Upper lobe of left lung (tissue), 6 donors: ENCODE measurements at regions not wholly inside any gene's neighbourhood (a gene's known extent, or its start where the extent isn't known, plus 50 kb on each side); places are given as distances from the start of the nearest gene placed in this dataset.
A peak's percentile ranks its signal among the peaks of the same experiment; 100 is the strongest.

ENCODE experiments used
- ATAC-seq, 2 donors: fragments of 200-7000 bp; cut with Tn5 transposase; one replicate each; pipeline ENCODE4 v1.9.1; 2022; ENCODE audit warnings: mild to moderate bottlenecking in 2 of 2, moderate library complexity in 2 of 2; ENCODE audit not compliant: low FRiP score in 2 of 2
- DNase-seq, 2 donors: peaks; one replicate each; pipeline ENCODE4 v3.0.0-alpha.2; 2019 to 2020
- H3K27ac ChIP-seq, 4 donors: fragments of 200-600 bp; sonication (generic); one replicate each; pipeline ENCODE4 v1.5.1; 2016 to 2019
- H3K27me3 ChIP-seq, 4 donors: fragments of 200-600 bp; sonication (generic); one replicate each; pipeline ENCODE4 v1.5.1; 2017 to 2019
- H3K36me3 ChIP-seq, 4 donors: fragments of 200-600 bp; sonication (generic); one replicate each; pipeline ENCODE4 v1.5.1; 2016 to 2019
- H3K4me1 ChIP-seq, 4 donors: fragments of 200-600 bp; sonication (generic); one replicate each; pipeline ENCODE4 v1.5.1; 2018 to 2019
- H3K4me3 ChIP-seq, 4 donors: fragments of 200-600 bp; sonication (generic); one replicate each; pipeline ENCODE4 v1.5.1; 2017 to 2019; ENCODE audit warnings: mild to moderate bottlenecking in 2 of 4, moderate library complexity in 1 of 4
- H3K9me3 ChIP-seq, 4 donors: fragments of 200-600 bp; sonication (generic); one replicate each; pipeline ENCODE4 v1.5.1; 2018 to 2019
- CTCF ChIP-seq, 6 experiments: fragments of 450-650 bp in 4 of 6; fragments of 200-600 bp in 2 of 6; sonication (generic) in 2 of 6; IDR thresholded peaks; one replicate each; pipeline ENCODE4 v1.5.1; 2016 to 2019; ENCODE audit warnings: antibody characterized with exemption in 6 of 6
- EP300 ChIP-seq, 4 donors: sonication (generic); formaldehyde crosslinking; IDR thresholded peaks; one replicate each; pipeline ENCODE4 v1.5.1; 2017; ENCODE audit warnings: antibody characterized with exemption in 4 of 4, control low read depth in 2 of 4
- POLR2A ChIP-seq, 4 donors: fragments of 450-650 bp; IDR thresholded peaks; one replicate each; pipeline ENCODE4 v1.5.1; 2016 to 2017; ENCODE audit warnings: antibody characterized with exemption in 4 of 4, mild to moderate bottlenecking in 2 of 4
- POLR2AphosphoS5 ChIP-seq, 2 donors: sonication (generic); formaldehyde crosslinking; IDR thresholded peaks; one replicate each; pipeline ENCODE4 v1.5.1; 2017; ENCODE audit warnings: antibody characterized with exemption in 2 of 2
- WGBS, 2 donors: methylation state at CpG; one replicate each; pipeline ENCODE4 v1.1.5; 2017 to 2018; 5-methylcytosine and 5-hydroxymethylcytosine counted together
- donor health status: DM: no; HTN: no; CAD: no; lungs with moderate emphysema.
- donor health status: DM: no; HTN: yes; CAD: no; lungs with severe emphysema.

GRCh38 chr20:61149636-61150035 lies 102.4 kb upstream of the CDH4 start:
- TF ChIP-seq EP300 (IDR thresholded peaks at IDR 0.05) (no peak), CTCF (IDR thresholded peaks at IDR 0.05) (no peak), POLR2A (IDR thresholded peaks at IDR 0.05) (no peak), POLR2AphosphoS5 (IDR thresholded peaks at IDR 0.05) (no peak)
- H3K27ac ChIP-seq = no peak overlapping the region
- H3K4me1 ChIP-seq = no peaks in the 10 kb centered on the region
- no peak overlapping the region for H3K4me3 ChIP-seq
- 78 to 84% methylated on average over 5 of the region's 5 CpGs for WGBS, 2 donors
- H3K9me3 ChIP-seq = no peaks in the 10 kb centered on the region
- ATAC-seq (no peak), DNase-seq (no peak)
- H3K36me3 ChIP-seq = no peaks in the 10 kb centered on the region
- H3K27me3 ChIP-seq = no peaks in the 10 kb centered on the region

DNA sequence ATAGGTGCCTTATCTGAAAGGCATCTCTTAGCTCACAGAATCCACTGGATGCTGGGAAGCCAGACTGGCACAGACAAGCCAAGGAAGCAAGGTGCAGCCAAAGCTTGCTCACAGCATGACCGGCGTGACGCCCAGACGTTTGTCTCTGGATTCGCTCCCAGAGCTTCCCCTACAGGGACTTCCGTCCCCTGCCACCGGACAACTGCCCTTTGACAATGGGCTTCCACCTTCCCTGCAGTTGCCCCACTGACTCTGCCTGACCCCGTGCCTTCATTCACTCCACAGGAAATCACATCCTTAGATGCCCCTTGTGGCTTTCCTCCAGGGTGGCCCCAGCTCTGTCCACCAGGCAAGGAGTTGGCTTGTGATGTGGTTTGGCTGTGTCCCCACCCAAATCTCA lies 94.8 kb upstream of the CDH4 start:
- DNase-seq (no peak), ATAC-seq (peak in 1 of 2 donors; percentile 7)
- Histone ChIP-seq H3K36me3 (no peaks in the 10 kb centered on the region), H3K4me3 (no peak overlapping the region), H3K4me1 (no peaks in the 10 kb centered on the region), H3K27ac (no peak overlapping the region), H3K27me3 (no peaks in the 10 kb centered on the region), H3K9me3 (no peaks in the 10 kb centered on the region)
- TF ChIP-seq CTCF (IDR thresholded peaks at IDR 0.05) (no peak), EP300 (IDR thresholded peaks at IDR 0.05) (no peak), POLR2AphosphoS5 (IDR thresholded peaks at IDR 0.05) (no peak)
- WGBS, 2 donors = 89 to 94% methylated on average over 8 of the region's 8 CpGs

DNA sequence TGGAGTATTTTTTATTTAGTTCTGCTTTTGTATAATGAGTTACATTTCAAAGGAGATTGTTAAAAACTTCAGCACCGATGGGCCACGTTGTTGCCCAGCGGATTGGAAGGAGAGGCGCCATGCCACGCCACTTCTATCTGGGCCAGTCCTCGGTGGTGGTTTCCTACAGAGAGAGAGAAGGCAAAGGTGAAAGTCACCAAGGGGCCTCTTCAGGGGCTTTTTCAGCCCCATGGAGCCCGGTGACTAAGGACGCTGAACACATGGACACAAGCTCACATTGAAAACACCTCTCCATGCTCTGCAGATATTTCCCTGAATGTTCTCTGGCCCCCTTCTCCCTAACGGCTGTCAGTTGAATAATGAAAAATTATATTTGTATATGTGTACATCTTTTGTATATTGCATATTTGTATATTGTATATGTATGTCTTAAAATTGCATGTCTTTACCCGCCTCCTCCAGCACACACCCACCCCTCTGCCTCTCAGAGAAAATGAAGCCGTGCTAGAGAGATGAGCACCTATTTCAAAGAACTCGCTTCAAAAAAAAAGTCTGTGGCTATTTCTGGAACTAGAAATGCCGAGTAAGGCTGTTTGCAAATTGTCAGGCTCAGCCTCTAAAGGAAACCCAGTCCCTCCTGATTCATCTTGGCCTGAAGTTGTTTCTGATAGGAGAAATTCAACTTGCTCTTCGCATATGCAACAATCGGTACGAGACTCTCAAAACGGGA lies 91.9 kb upstream of the CDH4 start:
- Histone ChIP-seq H3K9me3 (no peaks in the 10 kb centered on the region), H3K27me3 (no peaks in the 10 kb centered on the region), H3K4me3 (no peak overlapping the region), H3K36me3 (no peaks in the 10 kb centered on the region), H3K4me1 (no peaks in the 10 kb centered on the region), H3K27ac (no peak overlapping the region)
- TF ChIP-seq POLR2AphosphoS5 (IDR thresholded peaks at IDR 0.05) = no peak
- TF ChIP-seq EP300 (IDR thresholded peaks at IDR 0.05) = no peak
- TF ChIP-seq POLR2A (IDR thresholded peaks at IDR 0.05) = no peak
- no peak for TF ChIP-seq CTCF (IDR thresholded peaks at IDR 0.05)
- no peak for ATAC-seq
- DNase-seq = no peak
- 40 to 59% methylated on average over 17 of the region's 17 CpGs for WGBS, 2 donors

DNA sequence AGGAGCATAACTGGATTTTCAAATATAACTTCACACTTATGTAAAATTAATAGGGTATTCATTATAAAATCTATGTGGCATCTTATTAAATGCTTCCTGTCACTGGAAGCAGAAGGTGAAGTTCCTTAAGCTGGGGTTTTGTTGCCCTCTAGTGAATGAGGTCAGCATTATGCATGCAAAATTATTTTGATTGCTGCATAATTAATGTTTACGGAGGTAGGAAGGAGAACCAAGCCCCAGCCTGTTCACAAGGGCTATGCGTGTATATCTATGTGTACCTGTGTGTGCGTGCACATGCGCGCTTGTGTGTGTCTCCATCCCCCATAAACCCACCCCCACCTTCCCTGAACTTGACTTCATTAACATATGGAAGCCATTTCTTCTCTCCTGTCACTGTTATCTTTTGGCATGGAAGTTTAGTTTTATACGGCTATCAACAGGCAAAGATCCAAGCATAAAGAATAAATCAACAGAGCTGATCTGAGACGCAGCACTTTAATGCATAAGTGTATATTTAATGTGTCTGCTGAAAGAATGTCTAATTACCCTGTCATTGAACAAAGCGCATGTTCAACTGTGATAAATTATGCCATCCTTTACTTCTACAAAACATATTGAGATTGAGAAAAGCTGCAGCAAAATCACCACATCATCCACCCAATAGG lies 90.2 kb upstream of the CDH4 start:
- H3K27ac ChIP-seq = no peak overlapping the region
- H3K36me3 ChIP-seq = no peaks in the 10 kb centered on the region
- no peak for DNase-seq
- H3K9me3 ChIP-seq = no peaks in the 10 kb centered on the region
- no peak overlapping the region for H3K4me3 ChIP-seq
- H3K27me3 ChIP-seq = no peaks in the 10 kb centered on the region
- TF ChIP-seq POLR2A (IDR thresholded peaks at IDR 0.05) = no peak
- no peak for TF ChIP-seq POLR2AphosphoS5 (IDR thresholded peaks at IDR 0.05)
- no peak for TF ChIP-seq EP300 (IDR thresholded peaks at IDR 0.05)
- TF ChIP-seq CTCF (IDR thresholded peaks at IDR 0.05) = no peak
- ATAC-seq = no peak
- WGBS, 2 donors = 67 to 72% methylated on average over 8 of the region's 8 CpGs
- no peaks in the 10 kb centered on the region for H3K4me1 ChIP-seq

GRCh38 chr20:61162451-61162850 lies 89.6 kb upstream of the CDH4 start:
- H3K4me3 ChIP-seq = no peak overlapping the region
- no peaks in the 10 kb centered on the region for H3K4me1 ChIP-seq
- H3K27me3 ChIP-seq = no peaks in the 10 kb centered on the region
- H3K9me3 ChIP-seq = no peaks in the 10 kb centered on the region
- H3K36me3 ChIP-seq = no peaks in the 10 kb centered on the region
- 68 to 81% methylated on average over 12 of the region's 12 CpGs for WGBS, 2 donors
- TF ChIP-seq POLR2AphosphoS5 (IDR thresholded peaks at IDR 0.05) (no peak), CTCF (IDR thresholded peaks at IDR 0.05) (no peak), EP300 (IDR thresholded peaks at IDR 0.05) (no peak), POLR2A (IDR thresholded peaks at IDR 0.05) (no peak)
- ATAC-seq (no peak), DNase-seq (no peak)
- H3K27ac ChIP-seq = no peak overlapping the region
